Loucy (cell line): ENCODE measurements at regions not wholly inside any gene's neighbourhood (a gene's known extent, or its start where the extent isn't known, plus 50 kb on each side); places are given as distances from the start of the nearest gene placed in this dataset.

Source experiments
- H2AFZ ChIP-seq: fragments of 200-600 bp; sonication (generic); 2 replicates; pipeline ENCODE4 v1.6.0; 2016; ENCODE audit warnings: antibody characterized with exemption, mild to moderate bottlenecking, low read length, moderate library complexity
- H3F3A ChIP-seq: fragments of 200-600 bp; 2 replicates; pipeline ENCODE4 v1.6.0; 2016; ENCODE audit warnings: antibody characterized with exemption, low read depth, mild to moderate bottlenecking
- H3K27me3 ChIP-seq: fragments of 200-600 bp; sonication (generic); 2 replicates; pipeline ENCODE4 v1.6.1; 2014; ENCODE audit warnings: low read length, mild to moderate bottlenecking; ENCODE audit not compliant: insufficient read depth, poor library complexity, severe bottlenecking
- H3K36me3 ChIP-seq: fragments of 200-600 bp; sonication (generic); 2 replicates; pipeline ENCODE4 v1.6.1; 2016; ENCODE audit warnings: low read length; ENCODE audit not compliant: insufficient read depth
- H3K4me1 ChIP-seq: fragments of 200-600 bp; sonication (generic); 2 replicates; pipeline ENCODE4 v1.5.1; 2014; ENCODE audit warnings: low read length, mild to moderate bottlenecking; ENCODE audit not compliant: insufficient read depth, poor library complexity, severe bottlenecking
- H3K4me2 ChIP-seq: fragments of 200-600 bp; sonication (generic); 2 replicates; pipeline ENCODE4 v1.6.0; 2014; ENCODE audit warnings: antibody characterized with exemption, low read length, low read depth, mild to moderate bottlenecking; ENCODE audit not compliant: poor library complexity, severe bottlenecking
- H3K4me3 ChIP-seq: fragments of 200-600 bp; sonication (generic); 2 replicates; pipeline ENCODE4 v1.5.1; 2014; ENCODE audit warnings: low read length, mild to moderate bottlenecking, mixed read lengths; ENCODE audit not compliant: poor library complexity, severe bottlenecking
- H3K79me2 ChIP-seq: fragments of 200-600 bp; sonication (generic); 2 replicates; pipeline ENCODE4 v1.6.1; 2014; ENCODE audit warnings: low read length; ENCODE audit not compliant: insufficient read depth
- H3K9ac ChIP-seq: fragments of 200-600 bp; sonication (generic); 2 replicates; pipeline ENCODE4 v1.6.0; 2014; ENCODE audit warnings: mild to moderate bottlenecking, low read depth, low read length, moderate library complexity; ENCODE audit not compliant: poor library complexity, severe bottlenecking
- H3K9me2 ChIP-seq: fragments of 200-600 bp; sonication (generic); replicated peaks from 2 replicates; pipeline ENCODE4 v1.6.1; 2016; ENCODE audit warnings: low read depth, low read length, mixed read lengths
- H3K9me3 ChIP-seq: fragments of 200-600 bp; sonication (generic); 2 replicates; pipeline ENCODE4 v1.6.1; 2014; ENCODE audit warnings: mild to moderate bottlenecking, antibody characterized with exemption, low read length, low read depth; ENCODE audit not compliant: insufficient read depth
- H4K20me1 ChIP-seq: fragments of 200-600 bp; sonication (generic); 2 replicates; pipeline ENCODE4 v1.6.0; 2014; ENCODE audit warnings: antibody characterized with exemption, low read length, mild to moderate bottlenecking; ENCODE audit not compliant: insufficient read depth, poor library complexity, severe bottlenecking
- EZH2phosphoT487 ChIP-seq: fragments of 200-600 bp; IDR thresholded peaks from 2 replicates; pipeline ENCODE4 v1.6.1; 2018; ENCODE audit warnings: antibody characterized with exemption, mild to moderate bottlenecking, moderate library complexity, borderline replicate concordance
- TF ChIP-seq, protein P1 (sequence below): fragments of 200-600 bp; sonication (generic); conservative IDR thresholded peaks from 2 replicates; pipeline ENCODE4 v1.5.1; 2014; ENCODE audit warnings: mild to moderate bottlenecking, antibody characterized with exemption, low read length

DNA sequence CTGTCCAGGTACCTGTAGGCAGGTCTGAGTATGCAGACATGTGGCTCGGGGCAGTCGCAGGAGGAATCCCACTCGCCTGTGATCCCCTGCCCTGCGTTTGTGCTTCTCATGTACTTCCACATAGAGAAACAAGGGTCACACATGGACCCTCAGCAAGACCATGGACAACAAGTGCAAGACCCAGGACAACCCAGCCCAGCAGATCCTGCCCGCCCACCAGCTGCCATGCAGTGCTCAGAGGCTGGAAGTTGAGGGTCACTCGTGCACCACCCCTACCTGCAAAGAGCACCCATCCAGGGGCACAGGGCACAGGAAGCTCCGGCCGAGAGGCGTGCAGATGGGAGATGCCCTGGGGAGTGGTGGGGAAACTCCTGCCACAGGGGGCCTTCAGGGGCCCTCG, 67.5 kb upstream of the C14orf180 start:
- Histone ChIP-seq H3K9me3 (peaks cover under 1% of the 10 kb centered on the region; the same call in 1 of the 2 replicates), H2AFZ (no peak overlapping the region), H3K79me2 (no peaks in the 10 kb centered on the region), H3K4me2 (no peak overlapping the region), H3K9me2 (no peaks in the 10 kb centered on the region), H3K4me3 (no peak overlapping the region), H3K9ac (no peak overlapping the region), H3K27me3 (no peaks in the 10 kb centered on the region), H3K4me1 (no peaks in the 10 kb centered on the region), H4K20me1 (no peaks in the 10 kb centered on the region), H3F3A (no peaks in the 10 kb centered on the region), H3K36me3 (no peaks in the 10 kb centered on the region)
- TF ChIP-seq, protein P1, sequence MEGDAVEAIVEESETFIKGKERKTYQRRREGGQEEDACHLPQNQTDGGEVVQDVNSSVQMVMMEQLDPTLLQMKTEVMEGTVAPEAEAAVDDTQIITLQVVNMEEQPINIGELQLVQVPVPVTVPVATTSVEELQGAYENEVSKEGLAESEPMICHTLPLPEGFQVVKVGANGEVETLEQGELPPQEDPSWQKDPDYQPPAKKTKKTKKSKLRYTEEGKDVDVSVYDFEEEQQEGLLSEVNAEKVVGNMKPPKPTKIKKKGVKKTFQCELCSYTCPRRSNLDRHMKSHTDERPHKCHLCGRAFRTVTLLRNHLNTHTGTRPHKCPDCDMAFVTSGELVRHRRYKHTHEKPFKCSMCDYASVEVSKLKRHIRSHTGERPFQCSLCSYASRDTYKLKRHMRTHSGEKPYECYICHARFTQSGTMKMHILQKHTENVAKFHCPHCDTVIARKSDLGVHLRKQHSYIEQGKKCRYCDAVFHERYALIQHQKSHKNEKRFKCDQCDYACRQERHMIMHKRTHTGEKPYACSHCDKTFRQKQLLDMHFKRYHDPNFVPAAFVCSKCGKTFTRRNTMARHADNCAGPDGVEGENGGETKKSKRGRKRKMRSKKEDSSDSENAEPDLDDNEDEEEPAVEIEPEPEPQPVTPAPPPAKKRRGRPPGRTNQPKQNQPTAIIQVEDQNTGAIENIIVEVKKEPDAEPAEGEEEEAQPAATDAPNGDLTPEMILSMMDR = no peak
- TF ChIP-seq EZH2phosphoT487 = no peak

DNA sequence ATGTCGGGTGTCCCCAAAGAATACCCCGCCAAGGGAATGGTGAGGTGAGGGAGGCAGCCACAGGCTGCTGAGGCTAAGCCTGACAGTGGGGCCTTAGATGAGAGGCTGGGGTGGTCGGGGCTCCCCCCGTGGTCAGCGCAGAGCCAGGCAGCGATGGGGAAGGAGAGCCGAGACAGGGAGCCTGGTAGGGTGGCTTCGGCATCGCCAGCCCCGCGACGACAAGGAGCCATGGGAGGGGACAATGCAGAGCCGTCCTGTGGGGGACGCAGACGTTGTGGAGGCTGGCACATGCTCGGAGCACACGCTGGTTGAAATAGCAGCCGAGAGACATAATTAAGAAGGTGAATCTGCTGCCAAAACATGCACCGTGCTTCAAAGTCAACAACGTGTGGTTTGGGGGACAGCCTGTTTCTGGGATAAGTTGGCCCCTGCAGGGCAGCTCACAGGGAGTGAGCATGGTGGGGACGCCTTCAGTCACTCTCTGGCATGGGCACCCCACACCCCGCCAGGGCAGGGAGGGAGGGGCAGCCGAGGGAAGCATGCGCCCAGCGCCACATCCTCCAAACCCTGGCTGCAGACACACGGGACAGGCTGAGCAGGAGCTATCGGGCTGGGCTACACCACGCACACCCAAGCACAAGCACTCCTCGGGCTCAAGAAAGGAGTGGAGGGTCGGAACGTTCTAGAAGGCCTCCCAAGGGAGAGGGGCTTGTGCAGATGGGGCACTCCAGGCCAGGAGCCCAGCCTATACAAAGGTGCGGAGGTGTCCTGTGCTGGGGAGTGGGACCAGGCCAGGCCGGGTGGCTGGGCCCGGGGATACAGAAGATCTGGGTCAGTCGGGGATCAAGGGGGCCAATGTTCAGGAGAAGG, 66.6 kb upstream of the C14orf180 start:
- Histone ChIP-seq H3K4me1 (no peaks in the 10 kb centered on the region), H3K79me2 (no peaks in the 10 kb centered on the region), H3K4me3 (no peak overlapping the region), H3F3A (no peaks in the 10 kb centered on the region), H3K9me3 (peaks cover 4% of the 10 kb centered on the region; the same call in 1 of the 2 replicates), H3K27me3 (no peaks in the 10 kb centered on the region), H3K9me2 (no peaks in the 10 kb centered on the region), H2AFZ (no peak overlapping the region), H3K9ac (no peak overlapping the region), H3K4me2 (no peak overlapping the region), H3K36me3 (no peaks in the 10 kb centered on the region), H4K20me1 (no peaks in the 10 kb centered on the region)
- TF ChIP-seq, protein P1 = no peak
- no peak for TF ChIP-seq EZH2phosphoT487

DNA sequence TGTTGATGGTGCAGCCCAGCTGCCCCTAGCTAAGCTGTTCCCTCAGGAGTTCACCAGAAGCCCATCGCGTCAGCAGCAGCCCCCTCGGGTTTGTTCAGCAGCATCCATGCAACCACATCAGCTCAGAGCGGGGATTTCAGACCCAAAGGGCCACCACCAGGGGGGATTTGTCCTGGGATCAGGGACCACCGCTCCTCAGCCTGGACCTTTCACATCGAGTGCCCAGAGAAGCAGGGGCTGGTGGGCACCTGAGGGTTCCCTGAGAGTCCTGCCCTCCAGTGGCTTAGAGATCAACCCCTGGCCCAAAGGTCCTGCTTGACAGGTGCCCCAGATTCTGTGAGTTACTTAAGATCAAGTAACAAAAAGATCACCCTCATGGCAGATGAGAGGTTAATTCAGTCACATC, 65.9 kb upstream of the C14orf180 start:
- no peaks in the 10 kb centered on the region for H3K4me1 ChIP-seq
- no peaks in the 10 kb centered on the region for H4K20me1 ChIP-seq
- H3K9me3 ChIP-seq = peaks cover 4% of the 10 kb centered on the region; the same call in 1 of the 2 replicates
- H3K79me2 ChIP-seq = no peaks in the 10 kb centered on the region
- no peak overlapping the region for H3K4me3 ChIP-seq
- no peaks in the 10 kb centered on the region for H3K9me2 ChIP-seq
- H3K4me2 ChIP-seq = no peak overlapping the region
- no peak overlapping the region for H3K9ac ChIP-seq
- H2AFZ ChIP-seq = no peak overlapping the region
- H3K36me3 ChIP-seq = no peaks in the 10 kb centered on the region
- H3K27me3 ChIP-seq = no peaks in the 10 kb centered on the region
- H3F3A ChIP-seq = no peaks in the 10 kb centered on the region
- TF ChIP-seq, protein P1 = no peak
- TF ChIP-seq EZH2phosphoT487 = no peak
